HG02938 (cell line): ENCODE measurements at regions not wholly inside any gene's neighbourhood (a gene's known extent, or its start where the extent isn't known, plus 50 kb on each side); places are given as distances from the start of the nearest gene placed in this dataset.
"Not testable (repeated sequence)": the region's sequence is repeated elsewhere in the genome, so short reads cannot be mapped to it uniquely, and the experiment has no call there.

Experiments
- ATAC-seq: cut with Tn5 transposase; IDR thresholded peaks from one replicate; pipeline ENCODE4 v1.9.1; 2021; ENCODE audit warnings: mild to moderate bottlenecking, moderate library complexity; ENCODE audit not compliant: unreplicated experiment

GRCh38 chr19:28700176-28700575 lies 512.8 kb downstream of the UQCRFS1 start:
- ATAC-seq = no peak

- ATAC-seq = no peak
Measured at GRCh38 chr19:28697308-28697707, 515.6 kb downstream of the UQCRFS1 start.

GRCh38 chr19:28694812-28695211 lies 518.1 kb downstream of the UQCRFS1 start:
- no peak for ATAC-seq

GRCh38 chr19:28691683-28692082 lies 521.3 kb downstream of the UQCRFS1 start:
- ATAC-seq = no peak

- not testable (repeated sequence) for ATAC-seq
Measured at GRCh38 chr19:28689464-28689863, 523.5 kb downstream of the UQCRFS1 start.

GRCh38 chr19:28687296-28687695 lies 525.7 kb downstream of the UQCRFS1 start:
- no peak for ATAC-seq

- no peak for ATAC-seq
Measured at GRCh38 chr19:28686756-28687155, 526.2 kb downstream of the UQCRFS1 start.

- ATAC-seq = no peak
Measured at GRCh38 chr19:28685802-28686201, 527.1 kb downstream of the UQCRFS1 start.

- ATAC-seq = not testable (repeated sequence)
Measured at GRCh38 chr19:28685077-28685476, 527.9 kb downstream of the UQCRFS1 start.

GRCh38 chr19:28680111-28680510 lies 532.8 kb downstream of the UQCRFS1 start:
- ATAC-seq = no peak

- ATAC-seq = no peak
Measured at GRCh38 chr19:28670836-28671235, 542.1 kb downstream of the UQCRFS1 start.

GRCh38 chr19:28669804-28670203 lies 543.1 kb downstream of the UQCRFS1 start:
- no peak for ATAC-seq

- ATAC-seq = no peak
Measured at GRCh38 chr19:28667348-28667977, 545.5 kb downstream of the UQCRFS1 start.

GRCh38 chr19:28665748-28666147 lies 547.2 kb downstream of the UQCRFS1 start:
- no peak for ATAC-seq

GRCh38 chr19:28656644-28657043 lies 556.3 kb downstream of the UQCRFS1 start:
- ATAC-seq = no peak

- no peak for ATAC-seq
Measured at GRCh38 chr19:28655054-28655453, 557.9 kb downstream of the UQCRFS1 start.

- no peak for ATAC-seq
Measured at GRCh38 chr19:28652765-28653164, 560.2 kb downstream of the UQCRFS1 start.

- no peak for ATAC-seq
Measured at GRCh38 chr19:28646629-28647028, 566.3 kb downstream of the UQCRFS1 start.

- ATAC-seq = no peak
Measured at GRCh38 chr19:28644169-28644775, 568.7 kb downstream of the UQCRFS1 start.

GRCh38 chr19:28642787-28643683 lies 569.9 kb downstream of the UQCRFS1 start:
- ATAC-seq = no peak

GRCh38 chr19:28641395-28641794 lies 571.6 kb downstream of the UQCRFS1 start:
- no peak for ATAC-seq

GRCh38 chr19:28640506-28640905 lies 572.4 kb downstream of the UQCRFS1 start:
- no peak for ATAC-seq
